Epidermal melanocyte (primary cell): ENCODE measurements at regions not wholly inside any gene's neighbourhood (a gene's known extent, or its start where the extent isn't known, plus 50 kb on each side); places are given as distances from the start of the nearest gene placed in this dataset.

Experiments
- DNase-seq: peaks from one replicate; pipeline ENCODE4 v3.0.0; 2011; ENCODE audit warnings: low spot score; ENCODE audit not compliant: insufficient read length

GRCh38 chr7:11895337-11895736 lies 63.3 kb upstream of the THSD7A start:
- no peak for DNase-seq

GRCh38 chr7:11896663-11897062 lies 64.7 kb upstream of the THSD7A start:
- DNase-seq: no peak

- no peak for DNase-seq
Observed at GRCh38 chr7:11899247-11899646, 67.2 kb upstream of the THSD7A start.

- DNase-seq: no peak
Observed at GRCh38 chr7:11910253-11910652, 78.3 kb upstream of the THSD7A start.

GRCh38 chr7:11911900-11912299 lies 79.9 kb upstream of the THSD7A start:
- no peak for DNase-seq

GRCh38 chr7:11914645-11915044 lies 82.6 kb upstream of the THSD7A start:
- no peak for DNase-seq

- DNase-seq: no peak
Observed at GRCh38 chr7:11923376-11923930, 91.5 kb upstream of the THSD7A start.

GRCh38 chr7:11931307-11931706 lies 99.3 kb upstream of the THSD7A start:
- no peak for DNase-seq

GRCh38 chr7:11934796-11935195 lies 102.8 kb upstream of the THSD7A start:
- no peak for DNase-seq

- no peak for DNase-seq
Observed at GRCh38 chr7:11935905-11936304, 103.9 kb upstream of the THSD7A start.

GRCh38 chr7:11946794-11947193 lies 114.8 kb upstream of the THSD7A start:
- DNase-seq: no peak

GRCh38 chr7:11950281-11950680 lies 118.3 kb upstream of the THSD7A start:
- DNase-seq: no peak

- no peak for DNase-seq
Observed at GRCh38 chr7:11950942-11951341, 118.9 kb upstream of the THSD7A start.

- DNase-seq: no peak
Observed at GRCh38 chr7:11951909-11952308, 119.9 kb upstream of the THSD7A start.

GRCh38 chr7:11952972-11953371 lies 121.0 kb upstream of the THSD7A start:
- no peak for DNase-seq

- DNase-seq: no peak
Observed at GRCh38 chr7:11956991-11957390, 125.0 kb upstream of the THSD7A start.

- DNase-seq: no peak
Observed at GRCh38 chr7:11957956-11958355, 126.0 kb upstream of the THSD7A start.

- no peak for DNase-seq
Observed at GRCh38 chr7:11959121-11959520, 127.1 kb upstream of the THSD7A start.

- no peak for DNase-seq
Observed at GRCh38 chr7:11960621-11961020, 128.6 kb upstream of the THSD7A start.

- no peak for DNase-seq
Observed at GRCh38 chr7:11969643-11970042, 137.6 kb upstream of the THSD7A start.

- DNase-seq: no peak
Observed at GRCh38 chr7:11970132-11970531, 138.1 kb upstream of the THSD7A start.

GRCh38 chr7:11985376-11985775 lies 153.4 kb upstream of the THSD7A start:
- DNase-seq: no peak

- no peak for DNase-seq
Observed at GRCh38 chr7:11985971-11986370, 154.0 kb upstream of the THSD7A start.

- DNase-seq: no peak
Observed at GRCh38 chr7:11988186-11988585, 156.2 kb upstream of the THSD7A start.
